Non-pigmented ciliary epithelial cell (primary cell): ENCODE measurements at regions not wholly inside any gene's neighbourhood (a gene's known extent, or its start where the extent isn't known, plus 50 kb on each side); places are given as distances from the start of the nearest gene placed in this dataset.
"Not testable (repeated sequence)": the region's sequence is repeated elsewhere in the genome, so short reads cannot be mapped to it uniquely, and the experiment has no call there.

Source experiments
- DNase-seq: peaks from one replicate; pipeline ENCODE4 v3.0.0-alpha.2; 2010; ENCODE audit warnings: low read depth

GRCh38 chr19:28669804-28670203 lies 543.1 kb downstream of the UQCRFS1 start:
- DNase-seq = no peak

GRCh38 chr19:28667348-28667977 lies 545.5 kb downstream of the UQCRFS1 start:
- DNase-seq = no peak

GRCh38 chr19:28665748-28666147 lies 547.2 kb downstream of the UQCRFS1 start:
- no peak for DNase-seq

- no peak for DNase-seq
Observed at GRCh38 chr19:28656644-28657043, 556.3 kb downstream of the UQCRFS1 start.

GRCh38 chr19:28655054-28655453 lies 557.9 kb downstream of the UQCRFS1 start:
- DNase-seq = no peak

- DNase-seq = no peak
Observed at GRCh38 chr19:28652765-28653164, 560.2 kb downstream of the UQCRFS1 start.

GRCh38 chr19:28646629-28647028 lies 566.3 kb downstream of the UQCRFS1 start:
- DNase-seq = no peak

GRCh38 chr19:28644169-28644775 lies 568.7 kb downstream of the UQCRFS1 start:
- no peak for DNase-seq

- no peak for DNase-seq
Observed at GRCh38 chr19:28642787-28643683, 569.9 kb downstream of the UQCRFS1 start.

- DNase-seq = no peak
Observed at GRCh38 chr19:28641395-28641794, 571.6 kb downstream of the UQCRFS1 start.

- DNase-seq = no peak
Observed at GRCh38 chr19:28640506-28640905, 572.4 kb downstream of the UQCRFS1 start.

- DNase-seq = no peak
Observed at GRCh38 chr19:28638445-28638844, 574.5 kb downstream of the UQCRFS1 start.

GRCh38 chr19:28636706-28637105 lies 576.2 kb downstream of the UQCRFS1 start:
- no peak for DNase-seq

- no peak for DNase-seq
Observed at GRCh38 chr19:28636016-28636629, 576.8 kb downstream of the UQCRFS1 start.

- no peak for DNase-seq
Observed at GRCh38 chr19:28634837-28635236, 578.1 kb downstream of the UQCRFS1 start.

GRCh38 chr19:28634019-28634328 lies 579.0 kb downstream of the UQCRFS1 start:
- DNase-seq = no peak

- no peak for DNase-seq
Observed at GRCh38 chr19:28633319-28634018, 579.5 kb downstream of the UQCRFS1 start.

- DNase-seq = no peak
Observed at GRCh38 chr19:28632371-28633080, 580.4 kb downstream of the UQCRFS1 start.

- no peak for DNase-seq
Observed at GRCh38 chr19:28631961-28632360, 581.0 kb downstream of the UQCRFS1 start.

GRCh38 chr19:28627669-28628068 lies 585.3 kb downstream of the UQCRFS1 start:
- DNase-seq = no peak

- not testable (repeated sequence) for DNase-seq
Observed at GRCh38 chr19:28626407-28626806, 586.5 kb downstream of the UQCRFS1 start.
